LNCaP clone FGC (cell line): ENCODE measurements at regions not wholly inside any gene's neighbourhood (a gene's known extent, or its start where the extent isn't known, plus 50 kb on each side); places are given as distances from the start of the nearest gene placed in this dataset.

Experiments
- DNase-seq: peaks from one replicate; pipeline ENCODE4 v3.0.0-alpha.2; 2011; ENCODE audit warnings: low read depth
- H3K4me3 ChIP-seq: 2 replicates; pipeline ENCODE4 v1.5.1; 2011; ENCODE audit warnings: mild to moderate bottlenecking, low read depth, low read length, control low read depth
- TF ChIP-seq, protein P1 (sequence below): IDR thresholded peaks from 2 replicates; pipeline ENCODE4 v1.5.1; 2012; ENCODE audit warnings: mild to moderate bottlenecking; ENCODE audit not compliant: control insufficient read depth, insufficient read depth; ENCODE audit errors: extremely low read depth

DNA sequence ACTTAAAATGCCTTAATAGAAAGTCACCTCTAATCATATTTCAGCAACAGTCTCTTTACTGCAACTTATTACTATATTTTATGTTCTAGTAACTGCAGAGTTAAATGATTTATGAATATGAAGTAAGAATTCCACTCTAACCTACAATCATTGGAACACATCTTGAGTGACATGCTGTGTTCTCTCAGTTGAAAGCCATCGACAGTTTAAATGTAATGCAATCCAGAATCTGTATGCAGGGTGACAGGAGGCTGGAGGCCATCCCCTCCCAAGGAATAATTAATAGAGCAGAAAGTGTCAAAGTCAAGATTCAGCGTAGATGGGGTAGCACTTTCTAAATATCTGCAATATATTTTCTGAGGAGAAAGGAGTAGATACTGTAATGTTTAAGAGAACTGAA is 590.3 kb upstream of the SORCS1 start:
- DNase-seq = no peak
- TF ChIP-seq, protein P1, sequence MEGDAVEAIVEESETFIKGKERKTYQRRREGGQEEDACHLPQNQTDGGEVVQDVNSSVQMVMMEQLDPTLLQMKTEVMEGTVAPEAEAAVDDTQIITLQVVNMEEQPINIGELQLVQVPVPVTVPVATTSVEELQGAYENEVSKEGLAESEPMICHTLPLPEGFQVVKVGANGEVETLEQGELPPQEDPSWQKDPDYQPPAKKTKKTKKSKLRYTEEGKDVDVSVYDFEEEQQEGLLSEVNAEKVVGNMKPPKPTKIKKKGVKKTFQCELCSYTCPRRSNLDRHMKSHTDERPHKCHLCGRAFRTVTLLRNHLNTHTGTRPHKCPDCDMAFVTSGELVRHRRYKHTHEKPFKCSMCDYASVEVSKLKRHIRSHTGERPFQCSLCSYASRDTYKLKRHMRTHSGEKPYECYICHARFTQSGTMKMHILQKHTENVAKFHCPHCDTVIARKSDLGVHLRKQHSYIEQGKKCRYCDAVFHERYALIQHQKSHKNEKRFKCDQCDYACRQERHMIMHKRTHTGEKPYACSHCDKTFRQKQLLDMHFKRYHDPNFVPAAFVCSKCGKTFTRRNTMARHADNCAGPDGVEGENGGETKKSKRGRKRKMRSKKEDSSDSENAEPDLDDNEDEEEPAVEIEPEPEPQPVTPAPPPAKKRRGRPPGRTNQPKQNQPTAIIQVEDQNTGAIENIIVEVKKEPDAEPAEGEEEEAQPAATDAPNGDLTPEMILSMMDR = no peak
- H3K4me3 ChIP-seq = no peak overlapping the region

DNA sequence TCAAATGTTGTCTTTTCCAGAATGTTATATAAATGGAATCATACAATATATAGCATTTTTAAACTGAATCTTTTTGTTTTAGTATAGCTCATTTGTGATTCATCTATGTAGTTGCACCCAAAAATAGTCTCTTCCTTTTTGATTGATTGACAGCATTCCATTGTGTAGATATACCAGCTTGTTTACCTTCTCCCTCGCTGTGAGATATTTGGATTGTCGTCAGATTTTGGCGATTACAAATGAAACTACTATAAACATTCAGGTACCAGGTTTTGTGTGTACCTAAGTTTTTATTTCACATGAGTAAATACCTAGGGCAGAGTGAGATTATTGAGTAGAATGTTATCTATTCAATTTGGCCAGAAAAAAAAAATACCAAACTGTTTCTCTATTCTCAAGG is 584.7 kb upstream of the SORCS1 start:
- peak; percentile 91 for DNase-seq
- TF ChIP-seq, protein P1 = no peak
- no peak overlapping the region for H3K4me3 ChIP-seq

DNA sequence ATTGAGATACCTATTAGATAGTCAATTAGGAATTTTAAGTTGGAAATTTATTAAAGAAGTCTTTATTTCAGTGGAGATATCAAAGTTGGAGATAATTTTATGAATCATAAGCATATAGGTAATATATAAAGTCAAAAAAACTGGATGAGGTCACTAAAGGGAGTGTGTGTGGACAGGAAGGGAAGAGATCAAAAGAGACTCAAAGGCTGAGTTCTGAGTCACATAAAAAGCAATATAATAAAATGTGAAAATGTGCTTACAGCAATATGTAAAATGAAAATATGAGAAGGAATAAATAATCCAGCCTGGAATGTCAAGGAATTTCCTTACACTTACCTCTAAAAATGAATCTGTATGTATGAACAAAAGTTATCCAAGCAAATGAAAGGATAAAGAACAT is 583.3 kb upstream of the SORCS1 start:
- DNase-seq = no peak
- no peak overlapping the region for H3K4me3 ChIP-seq
- TF ChIP-seq, protein P1 = no peak

DNA sequence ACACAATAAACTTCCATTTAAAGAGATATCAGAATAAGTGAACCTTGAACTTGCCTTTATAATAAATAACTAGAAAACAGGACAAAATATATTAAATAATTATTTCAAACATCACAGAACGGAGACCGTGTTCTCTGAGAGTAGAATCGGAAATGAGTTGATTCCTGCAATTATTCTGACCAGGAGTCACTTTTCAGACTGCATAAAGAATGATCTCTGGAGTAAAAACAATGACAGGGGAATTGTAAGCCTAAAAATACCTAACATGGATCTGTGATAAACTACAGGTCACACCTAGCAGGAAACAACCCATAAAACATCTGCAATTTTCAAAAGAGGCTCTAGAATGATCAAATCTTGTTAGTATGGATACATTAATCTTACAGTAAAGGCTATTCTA is 577.5 kb upstream of the SORCS1 start:
- DNase-seq = no peak
- TF ChIP-seq, protein P1 = no peak
- H3K4me3 ChIP-seq = no peak overlapping the region

DNA sequence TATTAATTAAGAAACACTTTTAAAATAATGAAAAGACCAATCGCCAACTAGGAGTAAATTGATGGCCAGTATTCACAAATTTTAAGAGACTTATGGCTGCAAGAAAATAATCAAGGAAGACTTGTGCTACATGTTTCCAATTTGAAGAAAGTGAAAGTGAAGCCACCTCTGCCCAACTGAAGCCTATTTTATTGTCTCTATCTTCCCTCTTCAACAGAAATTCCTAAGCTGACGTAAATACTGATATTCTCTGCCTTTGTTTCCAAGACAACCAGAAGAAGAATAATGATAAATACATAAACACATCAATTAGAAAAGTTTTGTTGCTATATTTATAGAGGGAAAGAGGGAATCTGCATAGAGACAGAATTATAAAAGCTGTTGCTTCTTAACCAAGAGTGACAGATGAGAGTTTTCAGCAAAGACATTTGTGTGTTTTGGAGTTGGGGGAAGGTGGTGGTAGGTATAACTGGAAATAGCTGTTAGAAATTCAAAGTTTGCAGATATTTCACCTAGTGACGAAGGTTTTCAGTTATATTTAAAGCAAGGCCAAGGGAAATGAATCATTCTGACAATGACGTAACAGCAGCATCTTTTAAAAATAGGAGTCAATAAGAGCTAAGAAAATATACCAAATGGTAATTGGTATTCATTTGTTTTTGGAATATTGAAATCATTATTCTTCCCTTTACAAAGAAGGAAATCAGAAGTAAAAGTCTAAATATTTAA is 576.6 kb upstream of the SORCS1 start:
- no peak overlapping the region for H3K4me3 ChIP-seq
- no peak for DNase-seq
- TF ChIP-seq, protein P1 = no peak

DNA sequence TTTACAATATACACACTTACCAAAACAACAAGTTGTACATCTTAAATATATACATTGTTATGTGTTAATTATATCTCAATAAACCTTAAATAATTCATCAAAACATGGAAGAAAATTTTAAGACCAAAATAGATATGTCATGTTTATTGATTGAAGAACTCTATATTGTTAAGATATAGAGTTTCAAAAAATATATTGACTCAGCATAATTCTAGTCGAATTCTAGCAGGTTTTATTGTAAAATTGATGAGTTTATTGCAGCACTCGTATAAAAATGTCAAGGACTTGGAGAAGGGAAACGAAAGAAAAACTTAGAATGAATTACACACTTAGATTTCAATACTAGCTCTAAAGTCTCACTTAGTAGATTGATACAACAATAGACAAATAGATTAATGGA is 575.4 kb upstream of the SORCS1 start:
- TF ChIP-seq, protein P1 = no peak
- H3K4me3 ChIP-seq = no peak overlapping the region
- DNase-seq = no peak
